ENCODE measurements at regions not wholly inside any gene's neighbourhood (a gene's known extent, or its start where the extent isn't known, plus 50 kb on each side); places are given as distances from the start of the nearest gene placed in this dataset.

GRCh38 chr14:86310611-86311010 lies 780.7 kb downstream of the FLRT2 start:
- dilution Hi-C loops (cut with MboI; ENCODE audit: extremely low pct_ligation_motif_present, low sequenced_read_pairs) (no loop called here), intact Hi-C loops (cut with micrococcal nuclease) (no loop called here)
- Histone ChIP-seq H3K27ac (ENCODE audit: insufficient read depth, low read depth, low read length) (no peak overlapping the region), H3K4me2 (ENCODE audit: insufficient read depth, low read length) (no peak overlapping the region), H2AFZ (ENCODE audit: low read depth, low read length) (no peak overlapping the region), H3K27me3 (ENCODE audit: control insufficient read depth in 2 of 2, insufficient read depth in 2 of 2, low read length in 2 of 2) (no peaks in the 10 kb centered on the region), H3K4me3 (replicated peaks in 1 of 3; ENCODE audit: insufficient read depth in 1 of 3, low read depth in 1 of 3, low read length in 3 of 3) (no peak overlapping the region), H3K36me3 (ENCODE audit: control insufficient read depth in 2 of 2, extremely low read depth in 1 of 2, insufficient read depth in 2 of 2, low read length in 2 of 2) (no peaks in the 10 kb centered on the region), H4K20me1 (replicated peaks; ENCODE audit: control insufficient read depth, extremely low read depth, insufficient read depth, low read length) (no peaks in the 10 kb centered on the region), H3K4me1 (ENCODE audit: control insufficient read depth, extremely low read depth, insufficient read depth, low read length) (no peaks in the 10 kb centered on the region), H3K9me1 (replicated peaks; ENCODE audit: control insufficient read depth, extremely low read depth, insufficient read depth, low read length) (no peaks in the 10 kb centered on the region), H3K79me2 (ENCODE audit: control insufficient read depth, insufficient read depth, low read length) (no peaks in the 10 kb centered on the region), H3K9ac (replicated peaks; ENCODE audit: extremely low read depth, insufficient read depth, low read length) (no peak overlapping the region), H3K9me3 (replicated peaks; ENCODE audit: control insufficient read depth, insufficient read depth, low read length) (peaks cover 2% of the 10 kb centered on the region)
- FAIRE-seq: no peak
- DNase-seq (ENCODE audit: low read depth, low spot score): no peak
- ChIA-PET POLR2A (no interaction called here), CTCF (no interaction called here)
- BruUV-seq (replicated peaks): no TSS peak
- TF ChIP-seq GATA2 (IDR thresholded peaks at IDR 0.05; ENCODE audit: insufficient read depth, insufficient read length, low read depth, low read length) (no peak), CTCF (IDR thresholded peaks at IDR 0.05; ENCODE audit: extremely low read depth in 1 of 2, insufficient read depth in 1 of 2, low read depth in 1 of 2, low read length in 2 of 2) (no peak), EZH2 (IDR thresholded peaks at IDR 0.05; ENCODE audit: borderline replicate concordance, low read depth, low read length, severe bottlenecking) (no peak), POLR2AphosphoS5 (IDR thresholded peaks at IDR 0.05; ENCODE audit: insufficient read depth, low read depth, low read length) (no peak), FOS (IDR thresholded peaks at IDR 0.05; ENCODE audit: borderline replicate concordance, insufficient read depth, low read length) (no peak), JUN (IDR thresholded peaks at IDR 0.05; ENCODE audit: borderline replicate concordance, insufficient read depth, insufficient read length, low read depth) (no peak), MYC (IDR thresholded peaks at IDR 0.05; ENCODE audit: low read depth, low read length) (no peak), POLR2A (IDR thresholded peaks at IDR 0.05; ENCODE audit: low read depth, low read length) (no peak), MAX (IDR thresholded peaks at IDR 0.05; ENCODE audit: insufficient read depth, insufficient read length) (no peak)
